DND-41 (cell line): ENCODE measurements at regions not wholly inside any gene's neighbourhood (a gene's known extent, or its start where the extent isn't known, plus 50 kb on each side); places are given as distances from the start of the nearest gene placed in this dataset.

Source experiments
- ATAC-seq: fragments of 200-7000 bp; cut with Tn5 transposase; 3 replicates; pipeline ENCODE4 v1.9.1; 2021; ENCODE audit warnings: low read depth; ENCODE audit not compliant: insufficient read depth
- DNase-seq: peaks from one replicate; pipeline ENCODE4 v3.0.0-alpha.2; 2020
- H2AFZ ChIP-seq: 2 replicates; pipeline ENCODE4 v1.6.0; 2012; ENCODE audit warnings: low read depth, low read length
- H3K27ac ChIP-seq: 2 replicates; pipeline ENCODE4 v1.5.1; 2012; ENCODE audit warnings: low read length, inconsistent platforms
- H3K27me3 ChIP-seq: fragments of 200-600 bp; sonication (generic); 2 replicates; pipeline ENCODE4 v1.6.0; 2012; ENCODE audit warnings: low read length, mild to moderate bottlenecking, inconsistent platforms; ENCODE audit not compliant: insufficient read depth, poor library complexity
- H3K36me3 ChIP-seq: 2 replicates; pipeline ENCODE4 v1.5.1; 2012; ENCODE audit warnings: low read length, inconsistent platforms; ENCODE audit not compliant: insufficient read depth
- H3K4me1 ChIP-seq: 2 replicates; pipeline ENCODE4 v1.5.1; 2012; ENCODE audit warnings: mild to moderate bottlenecking, low read length; ENCODE audit not compliant: insufficient read depth
- H3K4me2 ChIP-seq: 2 replicates; pipeline ENCODE4 v1.6.0; 2012; ENCODE audit warnings: mild to moderate bottlenecking, moderate library complexity, low read length, inconsistent platforms; ENCODE audit not compliant: insufficient read depth
- H3K4me3 ChIP-seq, 2 experiments: fragments of 200-600 bp in 1 of 2; shearing (Covaris generic) in 1 of 2; 2 replicates each; pipeline ENCODE4 v1.5.1; 2012 to 2016; ENCODE audit warnings: inconsistent platforms in 2 of 2, low read length in 2 of 2, mild to moderate bottlenecking in 2 of 2, low read depth in 1 of 2, moderate library complexity in 1 of 2
- H3K79me2 ChIP-seq: 2 replicates; pipeline ENCODE4 v1.6.0; 2012; ENCODE audit warnings: low read length, inconsistent platforms; ENCODE audit not compliant: insufficient read depth
- H3K9ac ChIP-seq: 2 replicates; pipeline ENCODE4 v1.6.0; 2012; ENCODE audit warnings: low read depth, mild to moderate bottlenecking, inconsistent platforms, low read length, moderate library complexity
- H3K9me3 ChIP-seq: 2 replicates; pipeline ENCODE4 v1.5.1; 2012; ENCODE audit warnings: low read length, moderate library complexity, mild to moderate bottlenecking, inconsistent platforms; ENCODE audit not compliant: insufficient read depth, severe bottlenecking
- H4K20me1 ChIP-seq: 2 replicates; pipeline ENCODE4 v1.6.0; 2012; ENCODE audit warnings: low read length; ENCODE audit not compliant: insufficient read depth
- EZH2 ChIP-seq: IDR thresholded peaks from 3 replicates; pipeline ENCODE4 v1.6.1; 2012; ENCODE audit warnings: borderline replicate concordance, low read depth, mild to moderate bottlenecking, moderate library complexity, low read length, inconsistent platforms; ENCODE audit not compliant: severe bottlenecking
- TF ChIP-seq, protein P1 (sequence below): IDR thresholded peaks from 2 replicates; pipeline ENCODE4 v1.5.1; 2012; ENCODE audit warnings: borderline replicate concordance, low read length, moderate library complexity, mild to moderate bottlenecking; ENCODE audit not compliant: poor library complexity, severe bottlenecking; ENCODE audit errors: extremely low read depth

GRCh38 chr4:154953691-154954090 lies 172.6 kb downstream of the RBM46 start:
- ATAC-seq (no peak), DNase-seq (no peak)
- Histone ChIP-seq H3K27me3 (no peaks in the 10 kb centered on the region), H4K20me1 (no peaks in the 10 kb centered on the region), H2AFZ (no peak overlapping the region), H3K4me2 (no peak overlapping the region), H3K9me3 (peaks cover 2% of the 10 kb centered on the region), H3K36me3 (no peaks in the 10 kb centered on the region), H3K9ac (no peak overlapping the region), H3K4me3 (no peak overlapping the region), H3K4me1 (no peaks in the 10 kb centered on the region), H3K79me2 (no peaks in the 10 kb centered on the region), H3K27ac (no peak overlapping the region)
- TF ChIP-seq, protein P1, sequence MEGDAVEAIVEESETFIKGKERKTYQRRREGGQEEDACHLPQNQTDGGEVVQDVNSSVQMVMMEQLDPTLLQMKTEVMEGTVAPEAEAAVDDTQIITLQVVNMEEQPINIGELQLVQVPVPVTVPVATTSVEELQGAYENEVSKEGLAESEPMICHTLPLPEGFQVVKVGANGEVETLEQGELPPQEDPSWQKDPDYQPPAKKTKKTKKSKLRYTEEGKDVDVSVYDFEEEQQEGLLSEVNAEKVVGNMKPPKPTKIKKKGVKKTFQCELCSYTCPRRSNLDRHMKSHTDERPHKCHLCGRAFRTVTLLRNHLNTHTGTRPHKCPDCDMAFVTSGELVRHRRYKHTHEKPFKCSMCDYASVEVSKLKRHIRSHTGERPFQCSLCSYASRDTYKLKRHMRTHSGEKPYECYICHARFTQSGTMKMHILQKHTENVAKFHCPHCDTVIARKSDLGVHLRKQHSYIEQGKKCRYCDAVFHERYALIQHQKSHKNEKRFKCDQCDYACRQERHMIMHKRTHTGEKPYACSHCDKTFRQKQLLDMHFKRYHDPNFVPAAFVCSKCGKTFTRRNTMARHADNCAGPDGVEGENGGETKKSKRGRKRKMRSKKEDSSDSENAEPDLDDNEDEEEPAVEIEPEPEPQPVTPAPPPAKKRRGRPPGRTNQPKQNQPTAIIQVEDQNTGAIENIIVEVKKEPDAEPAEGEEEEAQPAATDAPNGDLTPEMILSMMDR, result no peak
- no peak for TF ChIP-seq EZH2

DNA sequence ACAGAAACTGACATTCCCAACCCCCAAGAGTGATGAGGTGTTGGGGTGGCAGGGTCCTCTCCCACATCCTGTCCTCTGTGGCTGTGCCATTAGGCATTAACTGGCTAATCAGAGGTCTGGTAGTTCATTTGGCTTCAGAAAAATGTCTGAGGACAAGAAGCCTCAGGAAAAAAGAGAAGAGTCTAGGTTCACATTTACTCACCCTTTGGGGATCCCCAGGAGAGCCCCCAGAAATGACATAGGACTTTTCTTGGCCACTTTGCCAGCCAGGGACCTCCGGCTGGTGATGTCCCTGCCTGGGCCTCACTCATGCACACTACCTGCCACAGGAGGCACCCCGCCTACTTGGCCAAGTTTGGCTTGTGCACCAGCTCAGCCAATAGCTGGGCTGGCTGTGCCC lies 173.0 kb downstream of the RBM46 start:
- Histone ChIP-seq H3K79me2 (no peaks in the 10 kb centered on the region), H3K4me2 (no peak overlapping the region), H3K27ac (no peak overlapping the region), H3K27me3 (no peaks in the 10 kb centered on the region), H3K4me3 (no peak overlapping the region), H3K36me3 (no peaks in the 10 kb centered on the region), H3K9me3 (peaks cover 2% of the 10 kb centered on the region), H2AFZ (no peak overlapping the region), H3K4me1 (no peaks in the 10 kb centered on the region), H4K20me1 (no peaks in the 10 kb centered on the region), H3K9ac (no peak overlapping the region)
- ATAC-seq (no peak), DNase-seq (no peak)
- no peak for TF ChIP-seq EZH2
- TF ChIP-seq, protein P1, result no peak

- H2AFZ ChIP-seq, result no peak overlapping the region
- no peaks in the 10 kb centered on the region for H3K9me3 ChIP-seq
- H3K27ac ChIP-seq, result no peak overlapping the region
- no peak overlapping the region for H3K4me3 ChIP-seq
- H3K4me2 ChIP-seq, result no peak overlapping the region
- no peaks in the 10 kb centered on the region for H4K20me1 ChIP-seq
- DNase-seq (no peak), ATAC-seq (no peak)
- TF ChIP-seq, protein P1, result no peak
- no peak for TF ChIP-seq EZH2
- no peaks in the 10 kb centered on the region for H3K4me1 ChIP-seq
- no peaks in the 10 kb centered on the region for H3K36me3 ChIP-seq
- no peaks in the 10 kb centered on the region for H3K79me2 ChIP-seq
- H3K9ac ChIP-seq, result no peak overlapping the region
- H3K27me3 ChIP-seq, result no peaks in the 10 kb centered on the region
Measured at GRCh38 chr4:154958121-154958520, 177.0 kb downstream of the RBM46 start.
